ENCODE measurements at regions not wholly inside any gene's neighbourhood (a gene's known extent, or its start where the extent isn't known, plus 50 kb on each side); places are given as distances from the start of the nearest gene placed in this dataset.

DNA sequence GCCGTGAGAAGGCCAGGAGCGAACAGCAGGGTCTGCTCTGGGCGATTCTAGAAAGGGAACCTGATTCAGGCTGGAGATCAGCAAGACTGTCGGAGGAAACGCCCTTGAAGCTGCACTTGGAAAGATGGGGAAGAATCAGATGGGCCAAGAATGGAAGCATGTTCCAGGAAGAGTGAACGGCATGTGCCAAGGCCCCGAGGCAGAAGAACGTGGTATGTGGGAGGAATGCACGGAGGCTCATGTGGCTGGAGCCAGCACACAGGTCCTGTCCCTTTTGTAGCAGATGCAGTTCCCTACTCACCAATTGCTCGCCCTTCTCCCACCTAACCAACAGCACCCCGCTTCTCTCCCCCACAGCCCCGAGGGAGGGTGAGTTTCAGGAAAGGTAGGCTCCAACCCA is 180.6 kb downstream of the TFAP2C start:
- no peak overlapping the region for H3K9ac ChIP-seq (ENCODE audit: low read length)

GRCh38 chr20:56810141-56810540 is 181.0 kb downstream of the TFAP2C start:
- Histone ChIP-seq H4K20me1 (ENCODE audit: insufficient read depth) (no peaks in the 10 kb centered on the region), H3K27ac (ENCODE audit: low read length) (no peak overlapping the region), H3K9me2 (ENCODE audit: insufficient read depth, low read length) (no peaks in the 10 kb centered on the region), H3F3A (ENCODE audit: insufficient read depth, low read length, poor library complexity, severe bottlenecking) (no peaks in the 10 kb centered on the region), H3K36me3 (ENCODE audit: insufficient read depth, low read length) (no peaks in the 10 kb centered on the region), H3K4me3 (ENCODE audit: low read length) (no peak overlapping the region), H3K27me3 (ENCODE audit: insufficient read depth, low read depth, low read length) (no peaks in the 10 kb centered on the region), H3K79me2 (replicated peaks; ENCODE audit: insufficient read depth, low read length) (no peaks in the 10 kb centered on the region), H3K9ac (ENCODE audit: low read length) (no peak overlapping the region), H3K9me3 (ENCODE audit: low read length) (no peaks in the 10 kb centered on the region), H2AFZ (ENCODE audit: low read depth, low read length) (no peak overlapping the region), H3K4me2 (ENCODE audit: low read length) (no peak overlapping the region)
- TF ChIP-seq TAF1 (IDR thresholded peaks at IDR 0.05; ENCODE audit: low read depth) (no peak), MXI1 (conservative IDR thresholded peaks at IDR 0.05; ENCODE audit: poor library complexity, severe bottlenecking) (no peak), EZH2 (IDR thresholded peaks at IDR 0.05; ENCODE audit: borderline replicate concordance, insufficient read depth, low read length, poor library complexity, severe bottlenecking) (no peak), POLR2AphosphoS5 (IDR thresholded peaks at IDR 0.05) (no peak), SMC3 (conservative IDR thresholded peaks at IDR 0.05; ENCODE audit: poor library complexity) (no peak)
- TF ChIP-seq, protein P1, sequence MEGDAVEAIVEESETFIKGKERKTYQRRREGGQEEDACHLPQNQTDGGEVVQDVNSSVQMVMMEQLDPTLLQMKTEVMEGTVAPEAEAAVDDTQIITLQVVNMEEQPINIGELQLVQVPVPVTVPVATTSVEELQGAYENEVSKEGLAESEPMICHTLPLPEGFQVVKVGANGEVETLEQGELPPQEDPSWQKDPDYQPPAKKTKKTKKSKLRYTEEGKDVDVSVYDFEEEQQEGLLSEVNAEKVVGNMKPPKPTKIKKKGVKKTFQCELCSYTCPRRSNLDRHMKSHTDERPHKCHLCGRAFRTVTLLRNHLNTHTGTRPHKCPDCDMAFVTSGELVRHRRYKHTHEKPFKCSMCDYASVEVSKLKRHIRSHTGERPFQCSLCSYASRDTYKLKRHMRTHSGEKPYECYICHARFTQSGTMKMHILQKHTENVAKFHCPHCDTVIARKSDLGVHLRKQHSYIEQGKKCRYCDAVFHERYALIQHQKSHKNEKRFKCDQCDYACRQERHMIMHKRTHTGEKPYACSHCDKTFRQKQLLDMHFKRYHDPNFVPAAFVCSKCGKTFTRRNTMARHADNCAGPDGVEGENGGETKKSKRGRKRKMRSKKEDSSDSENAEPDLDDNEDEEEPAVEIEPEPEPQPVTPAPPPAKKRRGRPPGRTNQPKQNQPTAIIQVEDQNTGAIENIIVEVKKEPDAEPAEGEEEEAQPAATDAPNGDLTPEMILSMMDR (IDR thresholded peaks at IDR 0.05; ENCODE audit: poor library complexity, severe bottlenecking), result no peak
- TF ChIP-seq, protein P2, sequence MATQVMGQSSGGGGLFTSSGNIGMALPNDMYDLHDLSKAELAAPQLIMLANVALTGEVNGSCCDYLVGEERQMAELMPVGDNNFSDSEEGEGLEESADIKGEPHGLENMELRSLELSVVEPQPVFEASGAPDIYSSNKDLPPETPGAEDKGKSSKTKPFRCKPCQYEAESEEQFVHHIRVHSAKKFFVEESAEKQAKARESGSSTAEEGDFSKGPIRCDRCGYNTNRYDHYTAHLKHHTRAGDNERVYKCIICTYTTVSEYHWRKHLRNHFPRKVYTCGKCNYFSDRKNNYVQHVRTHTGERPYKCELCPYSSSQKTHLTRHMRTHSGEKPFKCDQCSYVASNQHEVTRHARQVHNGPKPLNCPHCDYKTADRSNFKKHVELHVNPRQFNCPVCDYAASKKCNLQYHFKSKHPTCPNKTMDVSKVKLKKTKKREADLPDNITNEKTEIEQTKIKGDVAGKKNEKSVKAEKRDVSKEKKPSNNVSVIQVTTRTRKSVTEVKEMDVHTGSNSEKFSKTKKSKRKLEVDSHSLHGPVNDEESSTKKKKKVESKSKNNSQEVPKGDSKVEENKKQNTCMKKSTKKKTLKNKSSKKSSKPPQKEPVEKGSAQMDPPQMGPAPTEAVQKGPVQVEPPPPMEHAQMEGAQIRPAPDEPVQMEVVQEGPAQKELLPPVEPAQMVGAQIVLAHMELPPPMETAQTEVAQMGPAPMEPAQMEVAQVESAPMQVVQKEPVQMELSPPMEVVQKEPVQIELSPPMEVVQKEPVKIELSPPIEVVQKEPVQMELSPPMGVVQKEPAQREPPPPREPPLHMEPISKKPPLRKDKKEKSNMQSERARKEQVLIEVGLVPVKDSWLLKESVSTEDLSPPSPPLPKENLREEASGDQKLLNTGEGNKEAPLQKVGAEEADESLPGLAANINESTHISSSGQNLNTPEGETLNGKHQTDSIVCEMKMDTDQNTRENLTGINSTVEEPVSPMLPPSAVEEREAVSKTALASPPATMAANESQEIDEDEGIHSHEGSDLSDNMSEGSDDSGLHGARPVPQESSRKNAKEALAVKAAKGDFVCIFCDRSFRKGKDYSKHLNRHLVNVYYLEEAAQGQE (IDR thresholded peaks at IDR 0.05; ENCODE audit: borderline replicate concordance), result no peak

More for the DNA sequence above, 180.6 kb downstream of the TFAP2C start:
- no peaks in the 10 kb centered on the region for H3K9me3 ChIP-seq (ENCODE audit: low read length)
- no peak overlapping the region for H2AFZ ChIP-seq (ENCODE audit: low read depth, low read length)
- no peak overlapping the region for H3K4me3 ChIP-seq (ENCODE audit: low read length)
- H3K27me3 ChIP-seq (ENCODE audit: insufficient read depth, low read depth, low read length), result no peaks in the 10 kb centered on the region
- no peaks in the 10 kb centered on the region for H3K9me2 ChIP-seq (ENCODE audit: insufficient read depth, low read length)
- no peaks in the 10 kb centered on the region for H3K79me2 ChIP-seq (replicated peaks; ENCODE audit: insufficient read depth, low read length)
- H3F3A ChIP-seq (ENCODE audit: insufficient read depth, low read length, poor library complexity, severe bottlenecking), result no peaks in the 10 kb centered on the region
- no peaks in the 10 kb centered on the region for H3K36me3 ChIP-seq (ENCODE audit: insufficient read depth, low read length)
- no peak overlapping the region for H3K27ac ChIP-seq (ENCODE audit: low read length)
- TF ChIP-seq MXI1 (conservative IDR thresholded peaks at IDR 0.05; ENCODE audit: poor library complexity, severe bottlenecking), result no peak
- H4K20me1 ChIP-seq (ENCODE audit: insufficient read depth), result no peaks in the 10 kb centered on the region
- H3K4me2 ChIP-seq (ENCODE audit: low read length), result no peak overlapping the region

DNA sequence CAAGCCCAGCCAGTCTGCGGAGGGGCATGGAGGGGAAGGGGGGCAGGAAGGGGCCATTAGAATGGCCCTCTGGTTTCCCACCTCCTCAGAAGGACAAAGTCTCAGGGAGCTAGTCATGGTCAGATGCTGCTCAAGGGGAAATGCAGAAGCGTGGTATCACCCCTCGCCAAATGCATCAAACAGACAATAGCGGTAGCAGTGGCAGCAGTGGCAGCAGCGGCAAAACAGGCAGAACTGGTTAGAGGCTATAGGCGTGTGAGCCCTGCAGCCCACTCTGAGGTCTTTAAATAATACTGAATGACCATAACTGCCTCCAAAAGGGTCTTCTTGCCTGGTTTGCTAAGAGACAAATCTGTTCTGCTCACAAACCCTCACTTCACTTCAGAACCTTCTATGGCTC is 186.7 kb downstream of the TFAP2C start:
- Histone ChIP-seq H3F3A (ENCODE audit: insufficient read depth, low read length, poor library complexity, severe bottlenecking) (no peaks in the 10 kb centered on the region), H3K4me3 (ENCODE audit: low read length) (no peak overlapping the region), H3K9me2 (ENCODE audit: insufficient read depth, low read length) (no peaks in the 10 kb centered on the region), H3K79me2 (replicated peaks; ENCODE audit: insufficient read depth, low read length) (no peaks in the 10 kb centered on the region), H2AFZ (ENCODE audit: low read depth, low read length) (no peak overlapping the region), H3K27me3 (ENCODE audit: insufficient read depth, low read depth, low read length) (no peaks in the 10 kb centered on the region), H3K36me3 (ENCODE audit: insufficient read depth, low read length) (no peaks in the 10 kb centered on the region), H3K9ac (ENCODE audit: low read length) (no peak overlapping the region), H3K27ac (ENCODE audit: low read length) (no peak overlapping the region), H3K4me2 (ENCODE audit: low read length) (no peak overlapping the region), H3K9me3 (ENCODE audit: low read length) (no peaks in the 10 kb centered on the region), H4K20me1 (ENCODE audit: insufficient read depth) (no peaks in the 10 kb centered on the region)
- TF ChIP-seq, protein P2 (IDR thresholded peaks at IDR 0.05; ENCODE audit: borderline replicate concordance), result no peak
- TF ChIP-seq TAF1 (IDR thresholded peaks at IDR 0.05; ENCODE audit: low read depth), result no peak
- TF ChIP-seq MXI1 (conservative IDR thresholded peaks at IDR 0.05; ENCODE audit: poor library complexity, severe bottlenecking), result no peak
